Non-pigmented ciliary epithelial cell (primary cell): ENCODE measurements at regions not wholly inside any gene's neighbourhood (a gene's known extent, or its start where the extent isn't known, plus 50 kb on each side); places are given as distances from the start of the nearest gene placed in this dataset.
"Not testable (repeated sequence)": the region's sequence is repeated elsewhere in the genome, so short reads cannot be mapped to it uniquely, and the experiment has no call there.

Experiments used
- DNase-seq: peaks from one replicate; pipeline ENCODE4 v3.0.0-alpha.2; 2010; ENCODE audit warnings: low read depth

GRCh38 chr12:88889326-88890110 lies 309.2 kb upstream of the KITLG start:
- no peak for DNase-seq

GRCh38 chr12:88884600-88884999 lies 304.3 kb upstream of the KITLG start:
- no peak for DNase-seq

DNA sequence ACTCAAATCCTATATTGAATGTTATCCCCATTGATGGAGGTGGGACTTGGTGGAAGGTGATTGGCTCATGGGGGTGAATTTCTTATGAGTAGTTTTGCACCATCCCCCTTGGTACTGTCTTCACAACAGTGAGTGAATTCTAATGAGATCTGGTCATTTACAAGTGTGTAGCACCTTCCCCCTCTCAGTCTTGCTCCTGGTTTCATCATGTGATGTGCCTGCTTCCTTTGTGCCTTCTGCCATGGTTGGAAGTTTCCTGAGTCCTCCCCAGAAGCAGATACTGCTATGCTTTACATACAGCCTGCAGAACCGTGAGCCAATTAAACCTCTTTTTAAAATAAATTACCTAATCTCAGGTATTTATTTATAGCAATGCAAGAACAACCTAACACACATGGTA lies 302.4 kb upstream of the KITLG start:
- DNase-seq, result no peak

GRCh38 chr12:88880051-88880450 lies 299.8 kb upstream of the KITLG start:
- DNase-seq, result no peak

- DNase-seq, result no peak
Observed at GRCh38 chr12:88878295-88878694, 298.0 kb upstream of the KITLG start.

DNA sequence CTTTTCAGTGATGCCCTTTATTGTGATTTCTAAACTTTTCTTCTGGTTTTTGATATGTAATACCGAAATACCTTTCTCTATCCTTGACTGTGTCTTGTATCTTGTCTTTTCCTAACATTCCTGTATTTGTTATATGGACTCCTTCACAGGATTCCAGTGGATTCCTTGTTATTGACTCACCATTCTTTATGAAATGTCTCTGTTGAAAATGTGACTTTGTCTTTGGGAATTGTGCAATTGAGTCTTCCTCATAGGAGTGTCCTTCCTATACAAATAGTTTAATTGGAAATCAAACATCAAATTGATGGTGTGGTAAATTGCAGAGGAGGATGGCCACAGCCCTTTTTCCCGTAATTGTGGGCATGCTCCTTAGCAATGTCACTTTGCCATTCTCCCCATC lies 296.6 kb upstream of the KITLG start:
- no peak for DNase-seq

GRCh38 chr12:88870000-88870737 lies 289.9 kb upstream of the KITLG start:
- DNase-seq, result no peak

DNA sequence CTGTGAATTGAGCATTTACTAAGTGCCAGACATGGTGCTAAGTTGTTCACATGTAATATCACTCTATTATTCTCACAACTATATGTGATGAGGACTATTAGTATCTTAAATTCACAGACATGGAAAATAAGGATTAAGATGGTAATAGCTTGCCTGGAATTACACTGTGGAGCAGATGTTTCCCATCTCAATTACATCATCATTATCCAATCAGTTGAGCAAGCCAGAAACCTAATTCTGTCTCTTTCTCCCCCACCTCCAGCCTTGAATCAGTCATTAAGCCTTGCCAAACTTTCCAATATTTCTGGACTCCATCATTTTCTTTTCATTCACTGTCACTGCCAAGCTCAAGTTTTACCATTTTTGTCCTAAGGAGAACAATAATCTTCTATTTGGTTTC lies 287.8 kb upstream of the KITLG start:
- DNase-seq, result no peak

- DNase-seq, result no peak
Observed at GRCh38 chr12:88867510-88867909, 287.2 kb upstream of the KITLG start.

- DNase-seq, result no peak
Observed at GRCh38 chr12:88866881-88867280, 286.6 kb upstream of the KITLG start.

DNA sequence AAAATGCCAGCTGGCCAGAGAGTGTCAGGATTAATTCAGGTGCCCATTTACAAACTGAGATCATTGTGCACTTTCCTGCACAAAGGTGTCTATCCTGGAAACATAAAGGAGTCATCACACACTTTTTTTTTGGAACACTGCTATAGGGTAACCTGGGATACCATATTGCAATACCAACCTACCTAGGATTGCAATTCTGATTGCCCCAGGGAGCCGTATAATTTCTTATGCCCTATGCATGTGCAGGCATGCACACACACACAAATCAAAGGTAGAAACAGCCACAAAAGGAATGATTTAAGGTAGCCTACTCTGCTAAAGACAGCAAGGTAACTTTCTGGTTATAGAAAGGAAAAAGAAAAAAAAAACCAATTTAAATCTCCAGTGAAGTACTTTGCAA lies 285.3 kb upstream of the KITLG start:
- no peak for DNase-seq

DNA sequence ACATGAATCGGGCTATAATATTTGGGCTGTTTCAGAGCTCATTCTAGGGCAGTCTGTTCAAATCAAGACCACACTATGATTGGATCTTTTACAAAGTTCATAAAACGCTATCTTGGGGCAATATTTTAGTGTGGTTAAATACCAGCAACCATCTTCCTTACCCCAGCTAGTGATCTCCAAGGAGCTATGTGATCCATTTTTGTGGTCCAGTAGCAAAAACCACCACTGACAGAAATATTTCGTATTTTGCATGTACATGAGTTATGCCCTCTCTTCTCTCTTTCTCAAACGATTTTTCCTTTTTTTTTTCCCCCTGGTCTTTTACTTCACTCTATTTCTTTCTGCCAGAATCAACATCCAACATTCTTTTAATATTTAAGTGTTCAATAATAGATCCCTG lies 280.6 kb upstream of the KITLG start:
- no peak for DNase-seq

GRCh38 chr12:88856201-88856600 lies 275.9 kb upstream of the KITLG start:
- DNase-seq, result no peak

DNA sequence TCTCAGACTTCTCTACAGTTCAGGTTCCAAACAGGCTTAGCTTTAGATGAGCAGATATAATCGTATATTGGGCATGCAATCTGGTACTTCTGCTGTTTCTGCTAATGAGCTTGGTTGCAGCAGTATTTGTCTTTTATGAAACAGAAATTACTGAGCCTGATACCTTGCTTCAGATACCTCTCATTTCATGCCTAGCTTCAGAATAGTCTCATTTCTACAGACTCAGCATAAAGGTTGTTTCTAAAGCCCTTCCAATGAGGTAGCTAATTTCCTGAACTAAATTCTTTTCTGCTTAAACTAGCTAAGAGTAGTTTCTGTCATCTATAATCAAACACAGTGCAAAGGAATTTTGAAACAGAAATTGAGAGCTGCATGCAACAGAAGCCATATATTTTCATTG lies 275.0 kb upstream of the KITLG start:
- no peak for DNase-seq

GRCh38 chr12:88854260-88854659 lies 274.0 kb upstream of the KITLG start:
- DNase-seq, result peak; percentile 87

DNA sequence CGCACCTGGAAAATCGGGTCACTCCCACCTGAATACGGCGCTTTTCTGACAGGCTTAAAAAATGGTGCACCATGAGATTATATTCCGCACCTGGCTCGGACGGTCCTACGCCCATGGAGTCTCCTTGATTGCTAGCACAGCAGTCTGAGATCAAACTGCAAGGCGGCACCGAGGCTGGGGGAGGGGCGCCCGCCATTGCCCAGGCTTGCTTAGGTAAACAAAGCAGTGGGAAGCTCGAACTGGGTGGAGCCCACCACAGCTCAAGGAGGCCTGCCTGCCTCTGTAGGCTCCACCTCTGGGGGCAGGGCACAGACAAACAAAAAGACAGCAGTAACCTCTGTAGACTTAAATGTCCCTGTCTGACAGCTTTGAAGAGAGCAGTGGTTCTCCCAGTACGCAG lies 267.0 kb upstream of the KITLG start:
- DNase-seq, result not testable (repeated sequence)

- DNase-seq, result no peak
Observed at GRCh38 chr12:88844426-88844825, 264.2 kb upstream of the KITLG start.

GRCh38 chr12:88842314-88842713 lies 262.0 kb upstream of the KITLG start:
- no peak for DNase-seq

DNA sequence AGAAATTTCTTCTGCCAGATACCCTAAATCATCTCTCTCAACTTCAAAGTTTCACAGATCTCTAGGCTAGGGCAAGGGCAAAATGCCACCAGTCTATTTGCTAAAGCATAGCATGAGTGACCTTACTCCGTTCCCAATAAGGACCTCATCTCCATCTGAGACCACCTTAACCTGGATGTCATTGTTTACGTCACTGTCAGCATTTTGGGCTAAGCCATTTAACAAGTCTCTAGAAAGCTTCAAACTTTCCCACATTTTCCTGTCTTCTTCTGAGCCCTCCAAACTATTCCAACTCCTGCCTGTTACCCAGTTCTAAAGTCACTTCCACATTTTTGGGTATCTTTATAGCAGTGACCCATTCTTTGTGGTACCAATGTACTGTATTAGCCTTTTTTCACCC lies 259.2 kb upstream of the KITLG start:
- no peak for DNase-seq

DNA sequence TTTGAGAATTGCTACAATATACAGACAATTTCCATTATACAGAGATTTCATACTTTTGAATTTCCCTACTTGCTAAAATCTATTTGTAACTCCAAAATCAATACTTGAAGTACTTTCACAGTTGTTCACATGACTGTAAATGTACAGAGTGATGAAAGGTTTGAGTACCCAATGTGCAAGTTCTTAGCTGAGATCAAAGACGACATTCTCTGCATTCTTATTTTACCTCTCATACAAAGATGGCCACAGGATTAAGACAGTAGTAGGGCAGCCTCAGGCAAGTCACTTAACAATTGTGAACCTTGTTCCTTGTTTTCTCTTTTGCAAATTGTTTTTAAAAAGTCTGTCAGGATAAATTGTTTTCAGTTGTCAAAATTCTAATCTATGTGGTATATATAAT lies 255.9 kb upstream of the KITLG start:
- DNase-seq, result no peak

- DNase-seq, result no peak
Observed at GRCh38 chr12:88834226-88834625, 254.0 kb upstream of the KITLG start.

- DNase-seq, result no peak
Observed at GRCh38 chr12:88833641-88834116, 253.4 kb upstream of the KITLG start.

DNA sequence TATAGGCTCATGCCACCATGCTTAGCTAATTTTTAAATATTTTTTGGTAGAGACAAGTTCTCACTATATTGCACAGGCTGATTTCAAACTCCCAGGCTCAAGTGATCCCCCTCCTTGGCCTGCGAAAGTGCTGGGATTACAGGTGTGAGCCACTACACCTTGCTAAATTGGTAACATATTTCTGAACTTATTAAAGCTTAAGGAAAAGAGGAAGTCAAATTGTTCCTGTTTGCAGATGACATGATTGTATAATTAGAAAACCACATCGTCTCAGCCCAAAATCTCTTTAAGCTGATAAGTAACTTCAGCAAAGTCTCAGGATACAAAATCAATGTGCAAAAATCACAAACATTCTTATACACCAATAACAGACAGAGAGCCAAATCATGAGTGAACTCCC lies 248.3 kb upstream of the KITLG start:
- not testable (repeated sequence) for DNase-seq

- DNase-seq, result no peak
Observed at GRCh38 chr12:88820012-88820411, 239.7 kb upstream of the KITLG start.
